HepG2 (cell line): ENCODE measurements at regions not wholly inside any gene's neighbourhood (a gene's known extent, or its start where the extent isn't known, plus 50 kb on each side); places are given as distances from the start of the nearest gene placed in this dataset.

Experiments used
- CTCF ChIP-seq: sonication (generic); formaldehyde crosslinking; IDR thresholded peaks from 2 replicates; pipeline ENCODE4 v1.5.0; 2020; ENCODE audit warnings: mild to moderate bottlenecking, missing genetic modification reagents, moderate library complexity
- MXI1 ChIP-seq: IDR thresholded peaks from 3 replicates; pipeline ENCODE4 v1.6.1; 2012; ENCODE audit warnings: low read depth, low read length, inconsistent platforms, borderline replicate concordance
- POLR2AphosphoS5 ChIP-seq: IDR thresholded peaks from 2 replicates; pipeline ENCODE4 v1.6.1; 2012; ENCODE audit warnings: low read depth, low read length
- SIN3A ChIP-seq: IDR thresholded peaks from 2 replicates; pipeline ENCODE4 v1.6.1; 2011; ENCODE audit warnings: low read depth, mild to moderate bottlenecking, control low read depth, low read length, borderline replicate concordance

- TF ChIP-seq POLR2AphosphoS5 (no peak), CTCF (CRISPR knock-in tag) (no peak), SIN3A (no peak), MXI1 (no peak)
Measured at GRCh38 chr6:156387472-156387871, 389.7 kb upstream of the ARID1B start.
